ENCODE measurements at regions not wholly inside any gene's neighbourhood (a gene's known extent, or its start where the extent isn't known, plus 50 kb on each side); places are given as distances from the start of the nearest gene placed in this dataset.
"Not testable (repeated sequence)": the region's sequence is repeated elsewhere in the genome, so short reads cannot be mapped to it uniquely, and the experiment has no call there.

- Histone ChIP-seq H3K4me1 (ENCODE audit: control insufficient read depth in 2 of 2, insufficient read depth in 2 of 2, low read length in 2 of 2) (no peaks in the 10 kb centered on the region), H3K4me2 (replicated peaks; ENCODE audit: low read depth, low read length, poor library complexity, severe bottlenecking) (no peak overlapping the region), H3K4me3 (ENCODE audit: control extremely low read depth in 1 of 5, extremely low read depth in 1 of 5, insufficient read depth in 1 of 5, low read depth in 2 of 5, low read length in 4 of 5) (no peak overlapping the region), H3K79me2 (ENCODE audit: control insufficient read depth, insufficient read depth, low read length) (no peaks in the 10 kb centered on the region), H3K27me3 (replicated peaks in 1 of 4; ENCODE audit: control extremely low read depth in 1 of 4, control insufficient read depth in 3 of 4, insufficient read depth in 4 of 4, low read length in 3 of 4) (no peaks in the 10 kb centered on the region), H3K9me3 (ENCODE audit: control extremely low read depth in 1 of 3, control insufficient read depth in 2 of 3, insufficient read depth in 1 of 3, low read length in 2 of 3) (peaks cover 0 to 6% (median 0%) of the 10 kb centered on the region in 3 donors), H4K20me1 (ENCODE audit: control insufficient read depth, insufficient read depth, low read length, poor library complexity, severe bottlenecking) (no peaks in the 10 kb centered on the region), H2AFZ (ENCODE audit: insufficient read depth, low read depth, low read length, poor library complexity, severe bottlenecking) (no peak overlapping the region), H3K36me3 (replicated peaks in 1 of 2; ENCODE audit: control extremely low read depth in 1 of 2, control insufficient read depth in 1 of 2, extremely low read depth in 1 of 2, insufficient read depth in 2 of 2, low read length in 1 of 2) (no peaks in the 10 kb centered on the region), H3K9ac (ENCODE audit: low read length) (no peak overlapping the region), H3K27ac (ENCODE audit: low read length in 2 of 2) (no peak overlapping the region)
- Mint-ChIP-seq H3K27me3 (peaks cover 8% of the 10 kb centered on the region), H3K4me1 (no peaks in the 10 kb centered on the region), H3K9me3 (ENCODE audit: insufficient read depth) (no peaks in the 10 kb centered on the region), H3K27ac (no peak overlapping the region), H3K4me3 (no peak overlapping the region)
- DNase-seq: no peak
- POLR2A ChIA-PET: no interaction called here
- TF ChIP-seq, protein P1, sequence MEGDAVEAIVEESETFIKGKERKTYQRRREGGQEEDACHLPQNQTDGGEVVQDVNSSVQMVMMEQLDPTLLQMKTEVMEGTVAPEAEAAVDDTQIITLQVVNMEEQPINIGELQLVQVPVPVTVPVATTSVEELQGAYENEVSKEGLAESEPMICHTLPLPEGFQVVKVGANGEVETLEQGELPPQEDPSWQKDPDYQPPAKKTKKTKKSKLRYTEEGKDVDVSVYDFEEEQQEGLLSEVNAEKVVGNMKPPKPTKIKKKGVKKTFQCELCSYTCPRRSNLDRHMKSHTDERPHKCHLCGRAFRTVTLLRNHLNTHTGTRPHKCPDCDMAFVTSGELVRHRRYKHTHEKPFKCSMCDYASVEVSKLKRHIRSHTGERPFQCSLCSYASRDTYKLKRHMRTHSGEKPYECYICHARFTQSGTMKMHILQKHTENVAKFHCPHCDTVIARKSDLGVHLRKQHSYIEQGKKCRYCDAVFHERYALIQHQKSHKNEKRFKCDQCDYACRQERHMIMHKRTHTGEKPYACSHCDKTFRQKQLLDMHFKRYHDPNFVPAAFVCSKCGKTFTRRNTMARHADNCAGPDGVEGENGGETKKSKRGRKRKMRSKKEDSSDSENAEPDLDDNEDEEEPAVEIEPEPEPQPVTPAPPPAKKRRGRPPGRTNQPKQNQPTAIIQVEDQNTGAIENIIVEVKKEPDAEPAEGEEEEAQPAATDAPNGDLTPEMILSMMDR (IDR thresholded peaks at IDR 0.05): no peak
- no peak for TF ChIP-seq EZH2 (IDR thresholded peaks at IDR 0.05; ENCODE audit: borderline replicate concordance, insufficient read depth, low read depth, low read length, poor library complexity, severe bottlenecking)
- CTCF ChIA-PET: no interaction called here
- WGBS (ENCODE audit: insufficient coverage): 95% methylated on average over 7 of the region's 7 CpGs
- no peak for ATAC-seq (ENCODE audit: low read depth)
- intact Hi-C loops (cut with micrococcal nuclease): no loop called here
These were observed 205.0 kb upstream of the RPL34 start for GRCh38 chr4:108415389-108415788.

DNA sequence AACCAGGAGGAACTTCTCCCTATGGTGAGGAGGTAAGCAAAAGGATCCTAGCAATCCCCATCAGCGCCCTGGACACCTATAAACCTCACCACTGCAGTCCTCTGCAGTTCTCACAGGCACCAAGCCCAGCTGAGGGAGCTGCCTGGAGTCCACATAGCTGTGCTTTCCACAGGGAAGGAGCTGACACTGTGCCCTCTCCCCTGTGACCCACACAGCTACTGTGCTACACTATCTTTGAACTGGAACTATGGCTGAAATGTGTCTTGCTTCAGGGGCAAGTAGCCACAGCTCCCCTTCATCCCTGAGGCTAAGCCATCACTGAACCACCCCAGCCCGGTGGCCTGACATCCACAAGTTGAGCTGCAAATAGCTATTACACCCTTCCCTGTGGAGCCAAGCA, 208.5 kb upstream of the RPL34 start:
- Mint-ChIP-seq H3K27me3 (peaks cover 8% of the 10 kb centered on the region), H3K4me3 (no peak overlapping the region), H3K4me1 (no peaks in the 10 kb centered on the region), H3K9me3 (ENCODE audit: insufficient read depth) (no peaks in the 10 kb centered on the region), H3K27ac (no peak overlapping the region)
- Histone ChIP-seq H3K79me2 (ENCODE audit: control insufficient read depth, insufficient read depth, low read length) (no peaks in the 10 kb centered on the region), H3K4me2 (replicated peaks; ENCODE audit: low read depth, low read length, poor library complexity, severe bottlenecking) (no peak overlapping the region), H3K9me3 (ENCODE audit: control extremely low read depth in 1 of 3, control insufficient read depth in 2 of 3, insufficient read depth in 1 of 3, low read length in 2 of 3) (peaks cover 0 to 6% (median 0%) of the 10 kb centered on the region in 3 donors), H3K4me3 (ENCODE audit: control extremely low read depth in 1 of 5, extremely low read depth in 1 of 5, insufficient read depth in 1 of 5, low read depth in 2 of 5, low read length in 4 of 5) (no peak overlapping the region), H3K9ac (ENCODE audit: low read length) (no peak overlapping the region), H3K27ac (ENCODE audit: low read length in 2 of 2) (no peak overlapping the region), H3K4me1 (ENCODE audit: control insufficient read depth in 2 of 2, insufficient read depth in 2 of 2, low read length in 2 of 2) (no peaks in the 10 kb centered on the region), H3K27me3 (replicated peaks in 1 of 4; ENCODE audit: control extremely low read depth in 1 of 4, control insufficient read depth in 3 of 4, insufficient read depth in 4 of 4, low read length in 3 of 4) (no peaks in the 10 kb centered on the region), H2AFZ (ENCODE audit: insufficient read depth, low read depth, low read length, poor library complexity, severe bottlenecking) (no peak overlapping the region), H3K36me3 (replicated peaks in 1 of 2; ENCODE audit: control extremely low read depth in 1 of 2, control insufficient read depth in 1 of 2, extremely low read depth in 1 of 2, insufficient read depth in 2 of 2, low read length in 1 of 2) (no peaks in the 10 kb centered on the region), H4K20me1 (ENCODE audit: control insufficient read depth, insufficient read depth, low read length, poor library complexity, severe bottlenecking) (no peaks in the 10 kb centered on the region)
- no peak for DNase-seq
- POLR2A ChIA-PET: no interaction called here
- ATAC-seq (ENCODE audit: low read depth): no peak
- CTCF ChIA-PET: no interaction called here
- TF ChIP-seq, protein P1 (IDR thresholded peaks at IDR 0.05): no peak
- TF ChIP-seq EZH2 (IDR thresholded peaks at IDR 0.05; ENCODE audit: borderline replicate concordance, insufficient read depth, low read depth, low read length, poor library complexity, severe bottlenecking): no peak
- intact Hi-C loops (cut with micrococcal nuclease): no loop called here
- WGBS (ENCODE audit: insufficient coverage): 100% methylated on average over 2 of the region's 2 CpGs

- H3K9me3 Mint-ChIP-seq (ENCODE audit: insufficient read depth); H3K4me2 ChIP-seq (replicated peaks; ENCODE audit: low read depth, low read length, poor library complexity, severe bottlenecking); H3K27me3 ChIP-seq (replicated peaks in 1 of 4; ENCODE audit: control extremely low read depth in 1 of 4, control insufficient read depth in 3 of 4, insufficient read depth in 4 of 4, low read length in 3 of 4); H3K36me3 ChIP-seq (replicated peaks in 1 of 2; ENCODE audit: control extremely low read depth in 1 of 2, control insufficient read depth in 1 of 2, extremely low read depth in 1 of 2, insufficient read depth in 2 of 2, low read length in 1 of 2); H3K9ac ChIP-seq (ENCODE audit: low read length); H2AFZ ChIP-seq (ENCODE audit: insufficient read depth, low read depth, low read length, poor library complexity, severe bottlenecking); POLR2A ChIA-PET; ATAC-seq (ENCODE audit: low read depth); H4K20me1 ChIP-seq (ENCODE audit: control insufficient read depth, insufficient read depth, low read length, poor library complexity, severe bottlenecking); intact Hi-C loops (cut with micrococcal nuclease); H3K4me1 Mint-ChIP-seq; H3K27me3 Mint-ChIP-seq; H3K4me3 ChIP-seq (ENCODE audit: control extremely low read depth in 1 of 5, extremely low read depth in 1 of 5, insufficient read depth in 1 of 5, low read depth in 2 of 5, low read length in 4 of 5); DNase-seq; H3K9me3 ChIP-seq (ENCODE audit: control extremely low read depth in 1 of 3, control insufficient read depth in 2 of 3, insufficient read depth in 1 of 3, low read length in 2 of 3); H3K27ac Mint-ChIP-seq; H3K4me1 ChIP-seq (ENCODE audit: control insufficient read depth in 2 of 2, insufficient read depth in 2 of 2, low read length in 2 of 2); H3K4me3 Mint-ChIP-seq; H3K27ac ChIP-seq (ENCODE audit: low read length in 2 of 2); H3K79me2 ChIP-seq (ENCODE audit: control insufficient read depth, insufficient read depth, low read length); CTCF ChIA-PET: not testable (repeated sequence)
- WGBS (ENCODE audit: insufficient coverage): 97% methylated on average over 6 of the region's 36 CpGs
These were observed 210.7 kb upstream of the RPL34 start for GRCh38 chr4:108409691-108410090.

Data from B cell (primary cell).